Heart right ventricle (tissue), 16 donors: ENCODE measurements at regions not wholly inside any gene's neighbourhood (a gene's known extent, or its start where the extent isn't known, plus 50 kb on each side); places are given as distances from the start of the nearest gene placed in this dataset.

Source experiments
- ATAC-seq, 8 donors: fragments of 200-7000 bp; cut with Tn5 transposase; one replicate each; pipeline ENCODE4 v1.9.1; 2020; ENCODE audit warnings: mild to moderate bottlenecking in 8 of 8, moderate library complexity in 8 of 8, moderate number of reproducible peaks in 1 of 8
- DNase-seq, 2 donors: peaks; one replicate each; pipeline ENCODE4 v3.0.0-alpha.2; 2020
- H3K27ac ChIP-seq, 10 donors: fragments of 200-600 bp; sonication (generic) in 2 of 10; one replicate each; pipeline versions ENCODE4 v1.5.0 to v1.8.0; 2020 to 2022; ENCODE audit warnings: mild to moderate bottlenecking in 3 of 10
- H3K27me3 ChIP-seq, 7 donors: fragments of 200-600 bp; one replicate each; pipeline ENCODE4 v1.8.0; 2021 to 2022; ENCODE audit warnings: mild to moderate bottlenecking in 2 of 7
- H3K36me3 ChIP-seq, 9 donors: fragments of 200-600 bp; sonication (generic) in 1 of 9; one replicate each; pipeline versions ENCODE4 v1.5.0 to v1.8.0; 2020 to 2022; ENCODE audit warnings: mild to moderate bottlenecking in 2 of 9
- H3K4me1 ChIP-seq, 9 donors: fragments of 200-600 bp; sonication (generic) in 1 of 9; one replicate each; pipeline versions ENCODE4 v1.5.0 to v1.8.0; 2020 to 2022; ENCODE audit warnings: mild to moderate bottlenecking in 4 of 9
- H3K4me3 ChIP-seq, 10 donors: fragments of 200-600 bp; sonication (generic) in 2 of 10; one replicate each; pipeline versions ENCODE4 v1.5.0 to v1.8.0; 2020 to 2022; ENCODE audit warnings: mild to moderate bottlenecking in 7 of 10, moderate library complexity in 2 of 10
- H3K9me3 ChIP-seq, 11 donors: fragments of 200-600 bp in 10 of 11; sonication (generic) in 2 of 11; one replicate each; pipeline versions ENCODE4 v1.5.0 to v1.8.0; 2013 to 2022; ENCODE audit warnings: mild to moderate bottlenecking in 2 of 11, control low read depth in 1 of 11, moderate library complexity in 1 of 11
- CTCF ChIP-seq, 9 donors: fragments of 200-600 bp; sonication (generic) in 2 of 9; IDR thresholded peaks; one replicate each; pipeline versions ENCODE4 v1.5.0 to v1.8.0; 2021 to 2022; ENCODE audit warnings: antibody characterized with exemption in 9 of 9, mild to moderate bottlenecking in 5 of 9, moderate library complexity in 1 of 9
- WGBS, 2 donors: extraction: QIAGEN DNeasy Blood & Tissue Kit; methylation state at CpG; one replicate each; pipeline ENCODE4 v1.1.7; 2013; ENCODE audit warnings: inconsistent platforms in 1 of 2; 5-methylcytosine and 5-hydroxymethylcytosine counted together
- intact Hi-C, 10 donors: fragments of 100-400 bp; cut with DNase I; formaldehyde crosslinking; loops; one replicate each; pipeline versions ENCODE4 v1.11.1 to v1.14.2; 2022
- donor health status: Arrhythmogenic right ventricular cardiomyopathy.
- donor health status: ischemic (EF 13 %, LVEDD 7.1; RV severe dilation, severe dysfunction).
- donor health status: healthy with polysubstance abuse.
- donor health status: DM: no; HTN: yes; CAD: no.
- donor health status: DM: no; HTN: no; CAD: no.
- donor health status: ischemic (EF 25% LVEDD 6.9; RV normal size, moderate dysfunction).
- donor health status: ischemic (EF 25% LVEDD 5.7; RV mildly dilated, moderate dysfunction).
- donor health status: healthy.
- donor health status: DM: yes; HTN: yes; CAD: no.
- donor health status: Ischemic cardiomyopathy.
- donor health status: ischemic (EF 35%, LVEDD 5.7; RV mildly dilated, moderate dysfunction).
- donor health status: nonischemic (EF 11% LVEDD 7.7; RV severe dilation, severe dysfunction).
- donor health status: DM: yes; HTN: yes; CAD: no.
- donor health status: PGD.
- donor health status: ischemic (EF 29% LVEDD 5.4; RV normal size, mild dysfunction).
- donor health status: nonischemic (EF 23%, LVEDD 6.1; RV moderate dilation, normal function).

- no peaks in the 10 kb centered on the region for H3K27me3 ChIP-seq
- 71 to 73% methylated on average over 5 of the region's 5 CpGs for WGBS, 2 donors
- DNase-seq, result no peak
- intact Hi-C loops, result loop anchor here in 1 of 10 donors (10.0 kb wide), 1 partner anchor 133 kb away; no protein-coding TSS in a partner anchor
- no peak overlapping the region for H3K4me3 ChIP-seq
- no peaks in the 10 kb centered on the region for H3K9me3 ChIP-seq
- H3K4me1 ChIP-seq, result peaks cover 0 to 31% (median 8%) of the 10 kb centered on the region in 9 donors
- no peaks in the 10 kb centered on the region for H3K36me3 ChIP-seq
- peak overlapping the region in 2 of 10 donors; percentile 32 to 43 for H3K27ac ChIP-seq
- no peak for ATAC-seq
- TF ChIP-seq CTCF (IDR thresholded peaks at IDR 0.05), result no peak
Measured at GRCh38 chr5:74501674-74502478, 138.7 kb downstream of the ENC1 start.

DNA sequence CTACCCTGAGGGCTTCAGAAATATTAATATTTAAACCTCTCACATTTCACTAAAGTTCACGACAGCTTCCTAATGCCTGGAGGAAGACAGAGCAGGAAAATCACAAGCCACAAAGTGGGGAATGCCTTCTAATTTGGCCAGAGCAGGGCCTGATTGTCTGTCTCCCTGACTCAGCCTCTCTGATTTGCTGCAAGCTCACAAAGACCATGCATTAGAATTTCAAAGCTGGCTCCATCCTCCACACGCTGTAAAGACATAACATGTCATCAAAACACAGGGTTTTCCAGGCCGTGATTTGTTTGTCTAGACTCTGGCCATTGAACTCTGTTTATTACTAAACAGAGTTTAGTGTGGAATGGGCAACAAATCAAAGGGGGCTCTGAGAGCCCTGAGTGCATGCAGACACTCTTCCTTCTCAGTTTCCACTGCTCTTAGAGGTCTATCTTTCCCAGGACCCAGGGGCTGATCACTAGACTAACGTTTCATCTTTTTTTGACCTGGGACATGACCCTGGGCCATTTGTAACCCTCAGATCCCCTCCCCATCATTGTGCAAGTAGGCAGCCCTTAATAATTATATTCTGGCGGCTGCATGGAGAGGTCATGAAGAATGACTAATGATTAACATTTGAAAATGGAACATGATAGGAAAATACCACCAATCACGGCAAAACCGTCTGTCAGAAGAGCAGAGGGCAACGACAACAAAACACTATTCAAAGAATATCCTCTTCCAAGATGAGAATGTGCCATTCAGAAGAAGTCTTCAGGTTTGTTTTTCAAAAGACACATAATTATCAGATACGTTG lies 140.2 kb downstream of the ENC1 start:
- DNase-seq (no peak), ATAC-seq (no peak)
- Histone ChIP-seq H3K27me3 (no peaks in the 10 kb centered on the region), H3K9me3 (no peaks in the 10 kb centered on the region), H3K4me3 (no peak overlapping the region), H3K36me3 (no peaks in the 10 kb centered on the region), H3K4me1 (peaks cover 0 to 31% (median 8%) of the 10 kb centered on the region in 9 donors), H3K27ac (peak overlapping the region in 1 of 10 donors; percentile 17)
- no peak for TF ChIP-seq CTCF (IDR thresholded peaks at IDR 0.05)
- intact Hi-C loops, result loop anchor here in 1 of 10 donors (10.0 kb wide), 1 partner anchor 134 kb away; no protein-coding TSS in a partner anchor
- 78% methylated on average over 9 of the region's 9 CpGs for WGBS, 2 donors

- Histone ChIP-seq H3K36me3 (no peaks in the 10 kb centered on the region), H3K4me1 (peaks cover 0 to 31% (median 8%) of the 10 kb centered on the region in 9 donors), H3K4me3 (no peak overlapping the region), H3K27ac (peak overlapping the region in 1 of 10 donors; percentile 17), H3K9me3 (no peaks in the 10 kb centered on the region), H3K27me3 (no peaks in the 10 kb centered on the region)
- ATAC-seq (peak in 2 of 8 donors; percentile 21), DNase-seq (no peak)
- intact Hi-C loops, result loop anchor here in 1 of 10 donors (10.0 kb wide), 1 partner anchor 135 kb away; no protein-coding TSS in a partner anchor
- TF ChIP-seq CTCF (IDR thresholded peaks at IDR 0.05), result no peak
- 67 to 73% methylated on average over 4 of the region's 4 CpGs for WGBS, 2 donors
Measured at GRCh38 chr5:74499256-74500050, 141.1 kb downstream of the ENC1 start.

DNA sequence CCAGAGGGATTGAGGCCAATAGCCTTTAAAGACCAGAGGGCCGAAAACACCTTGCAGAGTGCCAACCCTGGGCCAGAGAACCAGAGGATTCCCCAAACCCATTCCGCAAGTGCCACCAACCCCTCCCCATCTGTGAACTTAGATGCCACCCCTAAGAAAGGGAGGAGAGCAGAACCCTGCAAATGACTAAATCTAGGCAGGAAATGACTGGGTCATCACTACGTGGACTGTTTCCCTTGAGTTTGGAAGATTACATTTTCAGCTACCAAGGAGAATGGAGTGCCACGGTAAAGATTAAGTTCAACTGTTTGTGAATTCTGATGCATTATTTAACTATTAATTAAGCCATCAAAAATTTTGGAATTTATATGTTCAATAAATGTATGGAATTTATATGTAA lies 142.8 kb downstream of the ENC1 start:
- H3K36me3 ChIP-seq, result no peaks in the 10 kb centered on the region
- 84 to 85% methylated on average over 4 of the region's 4 CpGs for WGBS, 2 donors
- intact Hi-C loops, result no loop called here
- TF ChIP-seq CTCF (IDR thresholded peaks at IDR 0.05), result no peak
- H3K4me1 ChIP-seq, result peaks cover 0 to 27% (median 8%) of the 10 kb centered on the region in 9 donors
- no peak overlapping the region for H3K4me3 ChIP-seq
- H3K27ac ChIP-seq, result no peak overlapping the region
- no peaks in the 10 kb centered on the region for H3K9me3 ChIP-seq
- DNase-seq, result no peak
- H3K27me3 ChIP-seq, result no peaks in the 10 kb centered on the region
- ATAC-seq, result no peak
